ENCODE measurements at regions not wholly inside any gene's neighbourhood (a gene's known extent, or its start where the extent isn't known, plus 50 kb on each side); places are given as distances from the start of the nearest gene placed in this dataset.

DNA sequence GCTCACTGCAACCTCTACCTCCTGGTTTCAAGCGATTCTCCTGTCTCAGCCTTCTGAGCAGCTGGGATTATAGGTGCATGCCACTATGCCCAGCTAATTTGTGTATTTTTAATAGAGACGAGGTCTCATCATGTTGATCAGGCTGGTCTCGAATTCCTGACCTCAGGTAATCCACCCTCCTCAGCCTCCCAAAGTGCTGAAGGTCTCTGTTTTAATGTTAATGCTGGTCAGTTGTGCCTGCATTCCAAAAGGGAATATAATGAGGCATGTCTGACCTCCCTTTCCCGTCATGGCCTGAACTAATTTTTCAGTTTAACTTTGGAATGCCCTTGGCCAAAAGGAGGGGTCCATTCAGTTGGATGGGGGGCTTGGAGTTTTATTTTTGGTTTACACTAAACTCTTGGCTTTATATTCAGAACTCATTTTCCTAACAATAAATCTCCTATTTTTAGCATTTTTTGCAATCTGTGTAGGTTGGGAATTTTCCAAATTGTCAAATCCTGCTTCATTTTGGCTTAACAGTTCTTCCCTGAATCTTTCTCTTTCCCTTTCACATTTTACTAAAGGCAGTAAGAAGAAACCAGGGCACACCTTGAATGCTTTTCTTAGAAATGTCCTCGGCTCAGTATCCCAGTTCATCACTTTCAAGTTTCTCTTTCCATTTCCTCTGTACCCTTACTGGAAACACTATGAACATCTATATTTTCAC, 1175.5 kb downstream of the MAT2B start:
- Histone ChIP-seq H3K79me2 (ENCODE audit: insufficient read depth, low read depth, low read length) (no peaks in the 10 kb centered on the region), H3K4me2 (ENCODE audit: low read length) (no peak overlapping the region), H3K9me2 (ENCODE audit: insufficient read depth, low read length) (no peaks in the 10 kb centered on the region), H3K36me3 (ENCODE audit: insufficient read depth, low read length) (no peaks in the 10 kb centered on the region), H2AFZ (ENCODE audit: low read length) (no peak overlapping the region), H3K9me3 (ENCODE audit: low read length) (no peaks in the 10 kb centered on the region), H3K4me3 (ENCODE audit: low read depth, low read length, poor library complexity, severe bottlenecking) (no peak overlapping the region), H3K4me1 (ENCODE audit: insufficient read depth, low read length, poor library complexity, severe bottlenecking) (no peaks in the 10 kb centered on the region), H3K27ac (ENCODE audit: low read depth, low read length, poor library complexity, severe bottlenecking) (no peak overlapping the region), H4K20me1 (ENCODE audit: insufficient read depth, low read length) (no peaks in the 10 kb centered on the region)
- intact Hi-C loops (cut with micrococcal nuclease; ENCODE audit: unreplicated experiment) = no loop called here
- no peak for TF ChIP-seq CTCF (conservative IDR thresholded peaks at IDR 0.05; ENCODE audit: low read length)
- TF ChIP-seq EZH2phosphoT487 (IDR thresholded peaks at IDR 0.05; ENCODE audit: borderline replicate concordance, low read depth, low read length) = no peak
- CTCF ChIA-PET (ENCODE audit: unreplicated experiment) = no interaction called here
- POLR2A ChIA-PET = interaction anchor here (0.6 kb wide), 1 partner anchor 64 kb away, joined by 3 read pairs; no protein-coding TSS in a partner anchor
- DNase-seq (ENCODE audit: low spot score) = no peak
- BruUV-seq (replicated peaks) = no TSS peak

DNA sequence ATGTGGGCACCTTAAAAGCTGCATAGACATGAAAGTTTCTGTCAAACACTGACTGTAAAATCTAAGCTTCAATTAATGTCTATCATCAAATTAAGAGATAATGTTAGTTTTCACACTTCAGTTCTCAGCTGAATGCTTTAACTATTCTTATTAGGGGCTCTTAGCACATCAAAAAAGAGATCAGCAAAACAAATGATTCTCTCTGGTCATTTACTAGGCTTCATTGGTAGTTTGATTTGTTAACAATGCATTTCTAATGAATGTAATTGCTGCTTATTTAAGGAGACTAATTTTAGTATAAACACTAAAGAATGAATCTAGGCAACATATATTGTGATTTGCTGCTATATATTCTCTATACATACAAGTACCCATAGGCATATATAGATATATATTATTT, 1182.0 kb downstream of the MAT2B start:
- no peak for DNase-seq (ENCODE audit: low spot score)
- CTCF ChIA-PET (ENCODE audit: unreplicated experiment) = no interaction called here
- TF ChIP-seq EZH2phosphoT487 (IDR thresholded peaks at IDR 0.05; ENCODE audit: borderline replicate concordance, low read depth, low read length) (no peak), CTCF (conservative IDR thresholded peaks at IDR 0.05; ENCODE audit: low read length) (no peak)
- H3K79me2 ChIP-seq (ENCODE audit: insufficient read depth, low read depth, low read length) = no peaks in the 10 kb centered on the region
- POLR2A ChIA-PET = no interaction called here
- BruUV-seq (replicated peaks) = no TSS peak
- no peak overlapping the region for H3K4me2 ChIP-seq (ENCODE audit: low read length)
- no peaks in the 10 kb centered on the region for H4K20me1 ChIP-seq (ENCODE audit: insufficient read depth, low read length)
- no peaks in the 10 kb centered on the region for H3K9me2 ChIP-seq (ENCODE audit: insufficient read depth, low read length)
- intact Hi-C loops (cut with micrococcal nuclease; ENCODE audit: unreplicated experiment) = no loop called here
- H3K27ac ChIP-seq (ENCODE audit: low read depth, low read length, poor library complexity, severe bottlenecking) = no peak overlapping the region
- no peaks in the 10 kb centered on the region for H3K9me3 ChIP-seq (ENCODE audit: low read length)
- no peak overlapping the region for H3K4me3 ChIP-seq (ENCODE audit: low read depth, low read length, poor library complexity, severe bottlenecking)
- H3K36me3 ChIP-seq (ENCODE audit: insufficient read depth, low read length) = no peaks in the 10 kb centered on the region
- H2AFZ ChIP-seq (ENCODE audit: low read length) = no peak overlapping the region
- H3K4me1 ChIP-seq (ENCODE audit: insufficient read depth, low read length, poor library complexity, severe bottlenecking) = no peaks in the 10 kb centered on the region

DNA sequence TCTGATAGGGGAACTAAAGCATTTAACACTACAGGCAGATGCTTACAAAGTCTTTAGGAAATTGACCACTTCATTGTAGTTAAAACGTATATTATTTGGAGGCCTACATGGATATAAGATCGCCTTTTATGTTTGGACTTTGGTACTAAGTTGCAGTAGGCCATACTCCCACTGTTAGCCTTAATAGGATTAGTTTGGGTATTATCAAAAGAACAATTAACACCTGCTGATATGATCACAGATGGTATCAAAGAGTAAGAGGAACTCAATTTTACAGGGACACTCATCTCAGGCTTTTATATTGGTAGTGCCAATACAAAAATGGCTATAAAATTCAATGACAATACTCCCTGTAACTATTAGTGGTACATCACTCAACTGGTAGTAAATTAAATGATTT, 1183.0 kb downstream of the MAT2B start:
- POLR2A ChIA-PET = interaction anchor here (0.6 kb wide), 1 partner anchor 542 kb away, joined by 3 read pairs; no protein-coding TSS in a partner anchor
- CTCF ChIA-PET (ENCODE audit: unreplicated experiment) = no interaction called here

More for the DNA sequence above, 1183.0 kb downstream of the MAT2B start:
- Histone ChIP-seq H3K4me1 (ENCODE audit: insufficient read depth, low read length, poor library complexity, severe bottlenecking) (no peaks in the 10 kb centered on the region), H3K79me2 (ENCODE audit: insufficient read depth, low read depth, low read length) (no peaks in the 10 kb centered on the region), H2AFZ (ENCODE audit: low read length) (no peak overlapping the region), H3K27ac (ENCODE audit: low read depth, low read length, poor library complexity, severe bottlenecking) (no peak overlapping the region), H3K36me3 (ENCODE audit: insufficient read depth, low read length) (no peaks in the 10 kb centered on the region), H4K20me1 (ENCODE audit: insufficient read depth, low read length) (no peaks in the 10 kb centered on the region), H3K4me2 (ENCODE audit: low read length) (no peak overlapping the region), H3K9me3 (ENCODE audit: low read length) (no peaks in the 10 kb centered on the region), H3K4me3 (ENCODE audit: low read depth, low read length, poor library complexity, severe bottlenecking) (no peak overlapping the region), H3K9me2 (ENCODE audit: insufficient read depth, low read length) (no peaks in the 10 kb centered on the region)
- no TSS peak for BruUV-seq (replicated peaks)
- DNase-seq (ENCODE audit: low spot score) = no peak
- TF ChIP-seq EZH2phosphoT487 (IDR thresholded peaks at IDR 0.05; ENCODE audit: borderline replicate concordance, low read depth, low read length) = no peak
- no peak for TF ChIP-seq CTCF (conservative IDR thresholded peaks at IDR 0.05; ENCODE audit: low read length)
- intact Hi-C loops (cut with micrococcal nuclease; ENCODE audit: unreplicated experiment) = no loop called here
